PFSK-1 (cell line): ENCODE measurements at regions not wholly inside any gene's neighbourhood (a gene's known extent, or its start where the extent isn't known, plus 50 kb on each side); places are given as distances from the start of the nearest gene placed in this dataset.

Experiments
- FOXP2 ChIP-seq: optimal IDR thresholded peaks from 2 replicates; pipeline ENCODE3; 2011; ENCODE audit warnings: borderline replicate concordance, control low read depth, inconsistent platforms; ENCODE audit not compliant: insufficient read depth; ENCODE audit errors: extremely low read length, extremely low read depth
- POLR2AphosphoS5 ChIP-seq: IDR thresholded peaks from 2 replicates; pipeline ENCODE4 v1.6.1; 2012; ENCODE audit warnings: low read depth, mild to moderate bottlenecking, control low read depth, low read length, moderate library complexity
- SIN3A ChIP-seq: IDR thresholded peaks from 2 replicates; pipeline ENCODE4 v1.6.1; 2012; ENCODE audit warnings: mild to moderate bottlenecking, low read length, moderate library complexity, borderline replicate concordance; ENCODE audit not compliant: insufficient read depth
- TF ChIP-seq, protein P1 (sequence below), 2 experiments: IDR thresholded peaks; 2 replicates each; pipeline versions ENCODE4 v1.6.1 to v1.8.0; 2011 to 2012; ENCODE audit warnings: low read depth in 2 of 2, low read length in 2 of 2, control low read depth in 1 of 2, inconsistent platforms in 1 of 2, mild to moderate bottlenecking in 1 of 2, moderate library complexity in 1 of 2; ENCODE audit not compliant: insufficient read depth in 1 of 2

DNA sequence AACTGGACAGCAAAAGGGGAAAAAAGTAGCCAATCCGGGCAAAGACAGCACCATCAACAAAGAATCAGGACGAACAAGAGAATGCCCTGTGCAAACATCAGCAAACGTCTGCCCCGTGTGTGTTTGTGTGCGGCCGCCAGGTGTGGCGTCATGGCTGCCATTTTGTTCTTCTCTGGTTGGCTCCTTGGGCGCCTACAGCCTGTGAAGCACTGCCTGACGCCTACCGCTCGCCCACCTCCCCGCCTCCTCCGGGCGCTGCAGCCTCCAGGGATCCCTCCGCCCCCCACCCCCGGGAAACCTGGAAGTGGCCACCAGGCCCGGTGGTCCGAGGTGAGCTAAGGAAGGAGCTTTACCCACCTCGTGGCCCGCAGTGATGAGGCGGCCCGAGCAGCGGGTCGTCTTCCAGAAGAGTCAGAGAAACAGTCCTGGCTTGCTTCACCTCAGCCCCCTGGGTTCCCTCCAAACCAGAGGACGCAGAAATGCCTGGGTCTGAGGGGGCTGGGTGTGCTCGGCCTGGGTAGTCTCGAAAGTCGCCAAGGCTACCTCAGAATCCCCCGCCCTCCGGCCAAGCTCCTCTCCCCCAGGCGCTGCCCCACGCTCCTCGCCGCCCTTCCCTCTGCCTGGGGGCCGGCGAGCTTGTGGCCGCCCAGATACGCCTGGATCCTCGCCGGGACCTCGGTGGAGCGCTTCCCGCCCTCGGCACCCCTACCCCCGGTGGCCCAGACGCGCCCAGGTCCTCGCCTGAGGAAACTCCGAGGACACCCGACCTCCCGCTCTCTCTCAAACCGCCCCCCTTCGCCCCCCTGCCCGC lies 61.8 kb upstream of the IL6 start:
- TF ChIP-seq POLR2AphosphoS5 (no peak), SIN3A (no peak), FOXP2 (no peak)
- TF ChIP-seq, protein P1, sequence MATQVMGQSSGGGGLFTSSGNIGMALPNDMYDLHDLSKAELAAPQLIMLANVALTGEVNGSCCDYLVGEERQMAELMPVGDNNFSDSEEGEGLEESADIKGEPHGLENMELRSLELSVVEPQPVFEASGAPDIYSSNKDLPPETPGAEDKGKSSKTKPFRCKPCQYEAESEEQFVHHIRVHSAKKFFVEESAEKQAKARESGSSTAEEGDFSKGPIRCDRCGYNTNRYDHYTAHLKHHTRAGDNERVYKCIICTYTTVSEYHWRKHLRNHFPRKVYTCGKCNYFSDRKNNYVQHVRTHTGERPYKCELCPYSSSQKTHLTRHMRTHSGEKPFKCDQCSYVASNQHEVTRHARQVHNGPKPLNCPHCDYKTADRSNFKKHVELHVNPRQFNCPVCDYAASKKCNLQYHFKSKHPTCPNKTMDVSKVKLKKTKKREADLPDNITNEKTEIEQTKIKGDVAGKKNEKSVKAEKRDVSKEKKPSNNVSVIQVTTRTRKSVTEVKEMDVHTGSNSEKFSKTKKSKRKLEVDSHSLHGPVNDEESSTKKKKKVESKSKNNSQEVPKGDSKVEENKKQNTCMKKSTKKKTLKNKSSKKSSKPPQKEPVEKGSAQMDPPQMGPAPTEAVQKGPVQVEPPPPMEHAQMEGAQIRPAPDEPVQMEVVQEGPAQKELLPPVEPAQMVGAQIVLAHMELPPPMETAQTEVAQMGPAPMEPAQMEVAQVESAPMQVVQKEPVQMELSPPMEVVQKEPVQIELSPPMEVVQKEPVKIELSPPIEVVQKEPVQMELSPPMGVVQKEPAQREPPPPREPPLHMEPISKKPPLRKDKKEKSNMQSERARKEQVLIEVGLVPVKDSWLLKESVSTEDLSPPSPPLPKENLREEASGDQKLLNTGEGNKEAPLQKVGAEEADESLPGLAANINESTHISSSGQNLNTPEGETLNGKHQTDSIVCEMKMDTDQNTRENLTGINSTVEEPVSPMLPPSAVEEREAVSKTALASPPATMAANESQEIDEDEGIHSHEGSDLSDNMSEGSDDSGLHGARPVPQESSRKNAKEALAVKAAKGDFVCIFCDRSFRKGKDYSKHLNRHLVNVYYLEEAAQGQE (IDR thresholded peaks at IDR 0.05; ENCODE audit: insufficient read depth in 1 of 2, low read depth in 2 of 2, low read length in 2 of 2) = no peak
